WI38 (cell line): ENCODE measurements at regions not wholly inside any gene's neighbourhood (a gene's known extent, or its start where the extent isn't known, plus 50 kb on each side); places are given as distances from the start of the nearest gene placed in this dataset.

ENCODE experiments used
- H3K4me3 ChIP-seq: 2 replicates; pipeline ENCODE4 v1.5.1; 2011; ENCODE audit warnings: low read depth, mild to moderate bottlenecking, control low read depth, low read length
- TF ChIP-seq, protein P1 (sequence below): IDR thresholded peaks from 2 replicates; pipeline ENCODE4 v1.5.1; 2012; ENCODE audit warnings: low read depth, mild to moderate bottlenecking, control low read depth, low read length

- TF ChIP-seq, protein P1, sequence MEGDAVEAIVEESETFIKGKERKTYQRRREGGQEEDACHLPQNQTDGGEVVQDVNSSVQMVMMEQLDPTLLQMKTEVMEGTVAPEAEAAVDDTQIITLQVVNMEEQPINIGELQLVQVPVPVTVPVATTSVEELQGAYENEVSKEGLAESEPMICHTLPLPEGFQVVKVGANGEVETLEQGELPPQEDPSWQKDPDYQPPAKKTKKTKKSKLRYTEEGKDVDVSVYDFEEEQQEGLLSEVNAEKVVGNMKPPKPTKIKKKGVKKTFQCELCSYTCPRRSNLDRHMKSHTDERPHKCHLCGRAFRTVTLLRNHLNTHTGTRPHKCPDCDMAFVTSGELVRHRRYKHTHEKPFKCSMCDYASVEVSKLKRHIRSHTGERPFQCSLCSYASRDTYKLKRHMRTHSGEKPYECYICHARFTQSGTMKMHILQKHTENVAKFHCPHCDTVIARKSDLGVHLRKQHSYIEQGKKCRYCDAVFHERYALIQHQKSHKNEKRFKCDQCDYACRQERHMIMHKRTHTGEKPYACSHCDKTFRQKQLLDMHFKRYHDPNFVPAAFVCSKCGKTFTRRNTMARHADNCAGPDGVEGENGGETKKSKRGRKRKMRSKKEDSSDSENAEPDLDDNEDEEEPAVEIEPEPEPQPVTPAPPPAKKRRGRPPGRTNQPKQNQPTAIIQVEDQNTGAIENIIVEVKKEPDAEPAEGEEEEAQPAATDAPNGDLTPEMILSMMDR = no peak
- H3K4me3 ChIP-seq = no peak overlapping the region
Measured at GRCh38 chrX:39682778-39683177, 415.0 kb downstream of the BCOR start.

DNA sequence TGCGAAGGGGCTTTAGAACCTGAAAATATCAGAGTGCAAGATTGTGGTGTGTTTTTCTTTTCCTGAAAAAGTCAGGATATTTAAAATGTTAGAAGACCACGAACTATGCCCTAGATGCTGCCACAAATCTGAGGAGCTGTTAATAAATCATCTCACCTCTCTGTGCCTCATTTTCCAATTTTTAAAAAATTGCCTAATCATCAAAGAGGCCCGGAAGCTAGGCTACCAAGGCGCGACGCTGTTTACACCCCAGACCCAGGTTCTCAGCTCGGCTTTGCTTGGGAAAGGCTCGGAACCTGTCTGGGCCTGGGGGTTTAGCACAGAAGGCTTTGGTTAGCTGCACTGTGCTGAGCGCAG is 409.6 kb downstream of the BCOR start:
- H3K4me3 ChIP-seq = peak overlapping the region; percentile 39; the same call in 1 of the 2 replicates
- TF ChIP-seq, protein P1 = no peak

- peak overlapping the region; percentile 39 for H3K4me3 ChIP-seq
- TF ChIP-seq, protein P1 = no peak
Measured at GRCh38 chrX:39688576-39689375, 409.0 kb downstream of the BCOR start.

DNA sequence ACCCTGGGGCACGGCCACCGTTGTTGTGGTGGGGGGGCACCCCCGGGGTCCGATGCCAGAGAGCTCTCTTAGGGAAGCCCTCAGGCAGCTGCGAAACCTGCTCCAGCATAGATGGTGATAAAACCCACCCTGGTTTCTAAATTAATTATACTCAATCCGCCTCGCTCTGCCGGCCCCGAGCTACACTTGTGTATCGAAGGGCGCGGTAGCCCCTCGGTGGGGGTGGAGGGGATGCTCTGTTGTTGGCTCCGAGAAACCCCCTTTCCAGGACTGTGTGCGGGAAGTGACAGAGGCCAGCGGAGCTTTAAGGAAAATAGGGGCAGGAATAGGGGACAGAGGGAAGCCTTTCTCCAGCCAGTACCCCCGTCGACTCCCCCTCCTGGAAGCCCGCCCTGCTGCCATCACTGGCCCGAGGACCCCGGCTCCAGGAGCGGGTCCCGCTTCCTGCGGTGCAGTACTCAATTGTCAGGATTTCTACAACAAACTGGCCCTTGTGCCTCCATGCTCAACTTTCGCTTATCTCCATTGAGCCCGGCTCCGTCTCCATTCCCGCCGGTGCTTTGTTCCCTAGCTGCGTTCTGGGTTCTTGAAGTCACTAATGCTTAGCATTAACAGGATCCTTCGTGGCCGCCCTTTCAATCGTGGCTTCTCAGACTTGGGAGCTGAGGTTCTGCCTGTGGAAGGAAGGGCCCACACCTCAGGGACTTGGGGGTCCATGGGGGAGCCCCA is 408.2 kb downstream of the BCOR start:
- TF ChIP-seq, protein P1 = no peak
- H3K4me3 ChIP-seq = peak overlapping the region; percentile 39

GRCh38 chrX:39690541-39691415 is 407.0 kb downstream of the BCOR start:
- TF ChIP-seq, protein P1 = no peak
- no peak overlapping the region for H3K4me3 ChIP-seq

DNA sequence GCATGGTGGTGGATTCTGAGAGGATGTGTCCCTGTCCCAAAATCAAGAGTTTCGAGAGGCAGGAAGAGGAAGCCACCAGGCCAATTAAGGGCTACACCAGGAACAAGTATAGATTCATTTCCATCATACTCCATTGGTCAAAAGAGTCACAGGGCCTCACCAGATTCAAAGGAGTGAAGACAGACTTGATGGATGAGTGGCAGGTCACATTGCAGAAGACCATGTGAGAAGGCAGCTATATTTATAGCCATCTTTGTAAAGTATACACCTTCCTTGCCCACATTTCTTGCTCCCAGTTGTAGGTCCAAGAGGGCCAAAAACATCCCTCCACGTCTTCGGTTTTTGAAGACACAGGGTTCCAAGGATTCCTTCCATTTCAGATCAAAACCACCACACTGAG is 406.0 kb downstream of the BCOR start:
- no peak overlapping the region for H3K4me3 ChIP-seq
- TF ChIP-seq, protein P1 = no peak
